ENCODE measurements at regions not wholly inside any gene's neighbourhood (a gene's known extent, or its start where the extent isn't known, plus 50 kb on each side); places are given as distances from the start of the nearest gene placed in this dataset.

DNA sequence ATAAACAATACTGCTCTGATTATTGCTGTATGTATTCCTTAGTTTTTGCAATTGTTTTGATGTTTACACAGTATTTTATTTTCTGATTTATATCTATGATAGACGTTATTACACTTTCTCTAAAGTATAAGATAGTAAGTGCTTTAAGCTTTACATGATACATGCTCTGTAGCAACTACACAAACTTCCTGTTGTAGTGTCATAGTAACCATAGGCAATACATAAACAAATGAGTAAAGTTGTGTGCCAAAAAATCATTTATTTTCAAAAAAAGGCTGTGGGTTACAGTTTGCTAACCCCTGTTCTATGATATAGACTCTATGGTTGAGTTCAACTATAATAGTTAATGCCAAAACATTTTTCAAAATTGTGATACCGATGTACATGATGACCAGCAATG is 1156.4 kb downstream of the AMY1C start:
- TF ChIP-seq, protein P1, sequence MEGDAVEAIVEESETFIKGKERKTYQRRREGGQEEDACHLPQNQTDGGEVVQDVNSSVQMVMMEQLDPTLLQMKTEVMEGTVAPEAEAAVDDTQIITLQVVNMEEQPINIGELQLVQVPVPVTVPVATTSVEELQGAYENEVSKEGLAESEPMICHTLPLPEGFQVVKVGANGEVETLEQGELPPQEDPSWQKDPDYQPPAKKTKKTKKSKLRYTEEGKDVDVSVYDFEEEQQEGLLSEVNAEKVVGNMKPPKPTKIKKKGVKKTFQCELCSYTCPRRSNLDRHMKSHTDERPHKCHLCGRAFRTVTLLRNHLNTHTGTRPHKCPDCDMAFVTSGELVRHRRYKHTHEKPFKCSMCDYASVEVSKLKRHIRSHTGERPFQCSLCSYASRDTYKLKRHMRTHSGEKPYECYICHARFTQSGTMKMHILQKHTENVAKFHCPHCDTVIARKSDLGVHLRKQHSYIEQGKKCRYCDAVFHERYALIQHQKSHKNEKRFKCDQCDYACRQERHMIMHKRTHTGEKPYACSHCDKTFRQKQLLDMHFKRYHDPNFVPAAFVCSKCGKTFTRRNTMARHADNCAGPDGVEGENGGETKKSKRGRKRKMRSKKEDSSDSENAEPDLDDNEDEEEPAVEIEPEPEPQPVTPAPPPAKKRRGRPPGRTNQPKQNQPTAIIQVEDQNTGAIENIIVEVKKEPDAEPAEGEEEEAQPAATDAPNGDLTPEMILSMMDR (IDR thresholded peaks at IDR 0.05): no peak
- no peak for TF ChIP-seq ZFX (IDR thresholded peaks at IDR 0.05; ENCODE audit: borderline replicate concordance)
